ENCODE measurements at regions not wholly inside any gene's neighbourhood (a gene's known extent, or its start where the extent isn't known, plus 50 kb on each side); places are given as distances from the start of the nearest gene placed in this dataset.
A peak's percentile ranks its signal among the peaks of the same experiment; 100 is the strongest.
"Not testable (repeated sequence)": the region's sequence is repeated elsewhere in the genome, so short reads cannot be mapped to it uniquely, and the experiment has no call there.

DNA sequence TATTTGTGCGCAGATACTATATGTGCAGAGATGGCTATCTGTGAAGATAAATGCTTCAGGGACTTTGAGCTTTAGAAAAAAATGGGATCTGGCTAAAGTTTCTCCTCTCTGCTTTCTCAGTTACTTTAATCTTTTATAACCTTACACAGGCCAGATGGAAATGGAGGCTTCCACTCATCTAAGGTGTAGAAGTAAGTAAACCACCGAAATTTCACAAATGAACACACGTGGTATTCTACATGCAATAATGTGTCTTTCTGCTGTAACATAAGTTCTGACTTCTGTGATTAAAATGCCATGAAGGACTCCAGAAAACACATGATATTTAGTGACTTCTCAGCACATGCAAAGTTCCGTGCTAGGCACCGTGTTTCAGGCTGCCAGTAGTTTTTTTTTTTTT lies 99.1 kb upstream of the FOXN3 start:
- H3K4me3 Mint-ChIP-seq = no peak overlapping the region
- ATAC-seq (replicated peaks) (no peak), DNase-seq (no peak)
- no peak overlapping the region for H3K27ac Mint-ChIP-seq
- no peaks in the 10 kb centered on the region for H3K9me3 Mint-ChIP-seq
- peaks cover 14% of the 10 kb centered on the region for H3K36me3 Mint-ChIP-seq (ENCODE audit: insufficient read depth)
- H3K27me3 Mint-ChIP-seq = no peaks in the 10 kb centered on the region
- H3K4me1 Mint-ChIP-seq (ENCODE audit: low read depth in 2 of 2) = peaks cover 30 to 51% of the 10 kb centered on the region in 2 donors

DNA sequence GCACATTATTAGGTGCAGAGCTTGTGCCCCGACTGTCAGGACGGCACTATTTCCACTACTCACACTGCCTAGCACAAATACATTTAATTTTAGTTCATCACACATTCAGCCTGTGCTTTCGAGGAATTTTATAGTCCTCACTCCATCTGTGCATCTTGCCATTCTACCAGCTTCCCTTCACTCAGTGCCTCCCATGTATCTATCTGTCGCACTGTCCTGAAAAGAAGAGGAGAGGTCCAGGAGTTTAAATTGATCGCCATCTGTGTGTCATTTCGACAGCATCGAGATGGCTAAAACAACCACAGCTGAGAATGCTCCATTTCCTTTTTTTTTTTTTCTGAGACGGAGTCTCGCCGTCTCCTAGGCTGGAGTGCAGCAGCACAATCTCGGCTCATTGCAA lies 97.6 kb upstream of the FOXN3 start:
- H3K27ac Mint-ChIP-seq = peak overlapping the region in 1 of 2 donors; percentile 16
- peaks cover 43 to 56% of the 10 kb centered on the region in 2 donors for H3K4me1 Mint-ChIP-seq (ENCODE audit: low read depth in 2 of 2)
- no peak for ATAC-seq (replicated peaks)
- no peaks in the 10 kb centered on the region for H3K27me3 Mint-ChIP-seq
- H3K4me3 Mint-ChIP-seq = no peak overlapping the region
- peaks cover 18% of the 10 kb centered on the region for H3K36me3 Mint-ChIP-seq (ENCODE audit: insufficient read depth)
- H3K9me3 Mint-ChIP-seq = no peaks in the 10 kb centered on the region
- no peak for DNase-seq

DNA sequence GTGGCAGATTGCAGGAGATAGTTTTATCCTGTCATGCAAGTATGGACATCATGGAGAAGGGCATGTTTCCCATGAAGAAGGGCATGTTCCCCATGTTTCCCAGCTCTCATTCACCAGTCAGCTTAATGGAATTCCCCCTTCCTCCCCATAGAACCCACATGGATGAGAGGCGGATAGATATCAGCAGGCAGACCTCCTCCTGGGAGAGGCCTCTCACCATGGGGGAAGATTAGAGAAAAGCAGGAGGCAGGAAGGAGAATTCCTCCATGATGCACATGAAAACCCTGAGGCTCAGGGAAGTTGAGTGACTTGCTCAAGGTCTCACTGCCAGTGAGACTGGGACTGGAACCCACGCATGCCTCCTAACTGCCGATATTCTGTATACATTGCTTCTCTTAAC lies 92.9 kb upstream of the FOXN3 start:
- H3K36me3 Mint-ChIP-seq (ENCODE audit: insufficient read depth) = peaks cover 10% of the 10 kb centered on the region
- DNase-seq = no peak
- no peak for ATAC-seq (replicated peaks)
- H3K27me3 Mint-ChIP-seq = no peaks in the 10 kb centered on the region
- peak overlapping the region; percentile 97 to 99 for H3K27ac Mint-ChIP-seq
- H3K9me3 Mint-ChIP-seq = no peaks in the 10 kb centered on the region
- peaks cover 47 to 55% of the 10 kb centered on the region in 2 donors for H3K4me1 Mint-ChIP-seq (ENCODE audit: low read depth in 2 of 2)
- peak overlapping the region; percentile 74 to 81 for H3K4me3 Mint-ChIP-seq

DNA sequence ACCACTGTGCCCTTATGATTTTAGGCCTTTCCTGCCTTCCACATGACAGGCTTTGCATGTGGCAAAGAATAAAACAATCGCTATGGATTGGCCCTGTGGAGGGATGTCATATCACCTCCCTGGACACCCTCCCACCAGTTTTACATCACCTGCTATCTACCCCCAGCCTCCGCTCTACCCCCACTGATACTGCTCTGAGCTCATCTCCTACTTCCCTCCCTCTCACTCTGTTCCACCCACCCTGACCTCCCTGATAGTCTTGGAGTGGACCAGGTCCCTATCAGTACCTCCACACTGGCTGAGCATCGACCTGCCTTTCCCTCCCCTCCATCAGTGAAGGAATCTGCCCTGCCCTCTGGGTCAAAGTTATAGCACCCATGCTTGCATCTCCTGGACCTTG lies 91.8 kb upstream of the FOXN3 start:
- H3K36me3 Mint-ChIP-seq (ENCODE audit: insufficient read depth) = peaks cover 10% of the 10 kb centered on the region
- peak overlapping the region; percentile 97 to 99 for H3K27ac Mint-ChIP-seq
- H3K9me3 Mint-ChIP-seq = no peaks in the 10 kb centered on the region
- peak overlapping the region; percentile 14 to 41 for H3K4me3 Mint-ChIP-seq
- peaks cover 55 to 65% of the 10 kb centered on the region in 2 donors for H3K4me1 Mint-ChIP-seq (ENCODE audit: low read depth in 2 of 2)
- DNase-seq (no peak), ATAC-seq (replicated peaks) (no peak)
- H3K27me3 Mint-ChIP-seq = no peaks in the 10 kb centered on the region

DNA sequence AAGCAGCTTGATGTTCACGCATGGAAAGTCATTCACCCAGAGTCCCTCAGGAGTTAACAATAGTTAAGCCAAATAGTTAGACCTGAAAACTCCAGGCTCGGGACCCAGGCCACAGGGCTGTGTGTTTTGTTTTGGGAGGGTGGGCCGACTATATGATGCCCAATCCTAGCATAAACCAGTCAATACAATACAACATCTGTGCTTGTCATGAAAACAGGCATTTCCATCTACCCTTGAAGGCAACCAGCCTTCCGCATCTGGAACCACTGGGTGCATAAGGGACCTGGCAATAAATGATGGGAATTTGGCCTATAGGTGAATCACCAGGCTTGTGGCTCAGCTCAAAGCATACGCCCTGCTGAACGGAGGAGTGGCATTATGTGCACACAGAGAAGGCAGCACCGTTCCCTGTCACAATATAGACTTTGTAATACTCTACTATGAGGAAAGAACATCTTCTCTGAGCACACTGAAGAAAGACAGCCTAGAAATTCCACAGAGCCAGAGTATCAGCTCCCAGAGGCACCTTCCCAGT lies 91.0 kb upstream of the FOXN3 start:
- Mint-ChIP-seq H3K4me3 (peak overlapping the region in 1 of 2 donors; percentile 4), H3K27me3 (no peaks in the 10 kb centered on the region), H3K36me3 (ENCODE audit: insufficient read depth) (peaks cover 10% of the 10 kb centered on the region), H3K4me1 (ENCODE audit: low read depth in 2 of 2) (peaks cover 60 to 71% of the 10 kb centered on the region in 2 donors), H3K27ac (peak overlapping the region; percentile 90 to 99), H3K9me3 (no peaks in the 10 kb centered on the region)
- DNase-seq (no peak), ATAC-seq (replicated peaks) (no peak)

DNA sequence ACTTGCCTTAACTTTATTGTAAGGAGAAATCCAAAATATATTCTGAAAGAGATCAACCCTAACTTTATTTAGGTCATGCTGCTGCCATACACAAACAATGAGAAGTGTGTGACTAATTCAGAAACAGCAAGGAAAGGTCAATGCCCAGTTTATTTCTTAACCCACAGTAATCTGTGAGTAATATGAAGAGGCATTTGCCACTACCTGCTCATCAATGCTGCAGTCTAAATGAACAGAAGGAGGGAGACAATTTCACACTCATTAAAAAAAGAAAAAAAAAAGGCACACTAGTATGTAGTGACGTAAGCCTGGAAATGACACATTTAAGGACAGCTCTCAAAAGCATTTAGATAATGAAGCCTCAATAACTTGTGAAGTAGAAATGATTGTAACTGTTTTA lies 90.5 kb upstream of the FOXN3 start:
- Mint-ChIP-seq H3K4me1 (ENCODE audit: low read depth in 2 of 2) (peaks cover 63 to 69% of the 10 kb centered on the region in 2 donors), H3K36me3 (ENCODE audit: insufficient read depth) (peaks cover 10% of the 10 kb centered on the region), H3K27me3 (no peaks in the 10 kb centered on the region), H3K9me3 (no peaks in the 10 kb centered on the region), H3K27ac (peak overlapping the region; percentile 90 to 99), H3K4me3 (peak overlapping the region in 1 of 2 donors; percentile 4)
- ATAC-seq (replicated peaks) = peak; percentile 30
- no peak for DNase-seq

DNA sequence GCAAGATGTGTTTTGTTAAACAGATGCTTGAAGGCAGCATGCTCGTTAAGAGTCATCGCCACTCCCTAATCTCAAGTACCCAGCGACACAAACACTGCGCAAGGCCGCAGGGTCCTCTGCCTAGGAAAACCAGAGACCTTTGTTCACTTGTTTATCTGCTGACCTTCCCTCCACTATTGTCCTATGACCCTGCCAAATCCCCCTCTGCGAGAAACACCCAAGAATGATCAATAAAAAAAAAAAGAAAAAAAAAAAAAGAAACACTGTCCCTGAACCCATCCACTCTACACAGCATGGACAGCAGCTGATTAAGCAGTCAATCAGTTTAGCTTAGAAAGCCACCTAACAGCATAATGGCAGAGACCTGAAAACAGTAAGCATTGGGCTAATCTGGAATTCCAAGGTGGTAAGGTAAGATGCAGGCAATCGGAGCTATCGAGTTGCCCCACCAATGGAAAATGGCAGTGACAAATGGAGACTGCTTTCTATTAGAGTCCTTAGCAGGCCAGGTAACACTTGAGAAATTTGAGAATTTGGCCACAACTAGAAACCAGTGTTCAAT lies 89.9 kb upstream of the FOXN3 start:
- peaks cover 59 to 63% of the 10 kb centered on the region in 2 donors for H3K4me1 Mint-ChIP-seq (ENCODE audit: low read depth in 2 of 2)

DNA sequence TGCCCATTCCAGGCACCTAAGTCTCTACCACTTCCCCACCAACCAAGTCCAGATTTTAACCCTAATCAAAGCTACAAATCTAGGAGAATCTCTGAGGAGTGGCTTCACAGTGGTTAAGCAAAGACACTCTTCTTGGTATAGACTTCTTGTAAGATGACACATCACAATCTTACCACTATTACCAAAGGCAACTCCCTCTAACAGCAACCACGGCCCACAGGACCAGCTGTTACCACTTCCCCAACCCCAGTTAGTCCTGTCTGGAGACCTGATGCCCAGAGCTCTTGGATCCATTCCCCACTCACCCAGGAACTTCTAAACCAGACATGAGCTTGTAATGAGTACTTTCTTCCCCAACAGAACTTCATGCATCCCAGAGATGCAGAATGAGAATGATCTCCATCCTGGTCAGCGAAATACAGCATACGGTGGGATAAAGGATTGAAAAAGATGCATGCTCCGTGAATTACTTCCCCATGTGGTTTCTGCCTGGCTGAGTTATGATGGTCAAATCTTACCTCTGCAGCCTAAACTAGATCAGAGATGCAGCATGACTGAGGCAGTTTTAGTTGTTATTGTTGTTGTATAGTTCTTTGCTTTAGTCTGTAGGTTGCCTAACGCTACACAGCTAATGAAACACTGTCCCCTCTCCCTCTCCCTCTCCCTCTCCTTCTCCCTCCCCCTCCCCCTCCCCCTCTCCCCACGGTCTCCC lies 87.7 kb upstream of the FOXN3 start:
- peaks cover 41 to 44% of the 10 kb centered on the region in 2 donors for H3K4me1 Mint-ChIP-seq (ENCODE audit: low read depth in 2 of 2)
- H3K36me3 Mint-ChIP-seq (ENCODE audit: insufficient read depth) = peaks cover 6% of the 10 kb centered on the region
- H3K27me3 Mint-ChIP-seq = no peaks in the 10 kb centered on the region
- ATAC-seq (replicated peaks) (peak; percentile 60), DNase-seq (peak in 2 of 3 experiments; percentile 6 to 16)
- peak overlapping the region; percentile 1 to 13 for H3K4me3 Mint-ChIP-seq
- peak overlapping the region; percentile 20 to 77 for H3K27ac Mint-ChIP-seq
- no peaks in the 10 kb centered on the region for H3K9me3 Mint-ChIP-seq

More for the DNA sequence above, 89.9 kb upstream of the FOXN3 start:
- H3K9me3 Mint-ChIP-seq; H3K4me3 Mint-ChIP-seq; ATAC-seq (replicated peaks); DNase-seq; H3K36me3 Mint-ChIP-seq (ENCODE audit: insufficient read depth); H3K27me3 Mint-ChIP-seq: not testable (repeated sequence)
- peak overlapping the region; percentile 90 to 99 for H3K27ac Mint-ChIP-seq

DNA sequence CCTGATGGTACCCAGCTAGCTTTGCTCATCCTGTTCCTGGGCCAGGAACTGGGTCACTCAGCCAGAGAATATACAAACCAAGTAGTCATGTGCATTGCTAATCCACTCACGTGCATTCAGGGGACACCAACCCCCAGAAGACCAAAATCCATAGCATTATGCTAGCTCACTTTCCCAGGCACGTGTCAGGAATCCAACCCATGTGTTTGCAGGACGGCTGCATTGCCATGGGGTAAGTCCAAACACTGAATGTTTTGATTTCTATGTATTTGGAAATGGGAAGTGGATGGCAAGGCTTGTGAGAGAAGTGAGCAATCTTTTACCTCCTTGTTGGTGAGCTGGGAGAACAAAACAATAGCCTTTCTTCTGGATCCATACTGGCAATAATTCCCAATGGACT lies 87.1 kb upstream of the FOXN3 start:
- ATAC-seq (replicated peaks) = no peak
- H3K27ac Mint-ChIP-seq = peak overlapping the region in 1 of 2 donors; percentile 20
- no peak overlapping the region for H3K4me3 Mint-ChIP-seq

DNA sequence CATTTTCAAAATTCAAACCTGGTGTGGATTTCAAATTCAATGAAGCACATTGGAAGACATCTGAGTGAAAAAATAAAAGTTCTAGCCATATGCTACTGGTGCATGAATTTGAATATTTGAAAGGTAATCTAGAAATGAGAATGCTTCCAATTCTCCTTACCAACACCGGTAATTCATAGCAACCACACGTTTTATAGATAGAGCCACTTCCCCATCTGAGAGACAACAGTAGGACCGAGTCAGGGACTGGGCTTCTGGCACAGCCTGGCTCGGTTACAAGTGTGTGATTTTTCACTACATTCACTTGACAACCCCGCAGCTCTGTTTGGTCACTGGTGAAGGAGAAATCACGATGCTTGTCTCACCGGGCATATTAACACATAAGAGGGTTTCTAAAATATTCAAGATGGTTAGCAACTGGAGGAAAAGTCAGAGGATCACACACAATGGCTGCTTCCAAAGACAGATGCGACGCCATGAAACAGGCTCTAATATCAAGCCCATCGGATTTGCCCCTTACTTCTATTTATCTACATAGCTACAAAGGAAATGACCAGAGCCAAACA lies 86.5 kb upstream of the FOXN3 start:
- no peaks in the 10 kb centered on the region for H3K9me3 Mint-ChIP-seq
- ATAC-seq (replicated peaks) (no peak), DNase-seq (no peak)
- peaks cover 31 to 33% of the 10 kb centered on the region in 2 donors for H3K4me1 Mint-ChIP-seq (ENCODE audit: low read depth in 2 of 2)
- H3K27me3 Mint-ChIP-seq = no peaks in the 10 kb centered on the region
- H3K27ac Mint-ChIP-seq = peak overlapping the region; percentile 20 to 82
- peaks cover 6% of the 10 kb centered on the region for H3K36me3 Mint-ChIP-seq (ENCODE audit: insufficient read depth)
- no peak overlapping the region for H3K4me3 Mint-ChIP-seq

More for the DNA sequence above, 87.1 kb upstream of the FOXN3 start:
- no peaks in the 10 kb centered on the region for H3K27me3 Mint-ChIP-seq
- no peak for DNase-seq
- peaks cover 35 to 37% of the 10 kb centered on the region in 2 donors for H3K4me1 Mint-ChIP-seq (ENCODE audit: low read depth in 2 of 2)
- peaks cover 6% of the 10 kb centered on the region for H3K36me3 Mint-ChIP-seq (ENCODE audit: insufficient read depth)
- no peaks in the 10 kb centered on the region for H3K9me3 Mint-ChIP-seq

DNA sequence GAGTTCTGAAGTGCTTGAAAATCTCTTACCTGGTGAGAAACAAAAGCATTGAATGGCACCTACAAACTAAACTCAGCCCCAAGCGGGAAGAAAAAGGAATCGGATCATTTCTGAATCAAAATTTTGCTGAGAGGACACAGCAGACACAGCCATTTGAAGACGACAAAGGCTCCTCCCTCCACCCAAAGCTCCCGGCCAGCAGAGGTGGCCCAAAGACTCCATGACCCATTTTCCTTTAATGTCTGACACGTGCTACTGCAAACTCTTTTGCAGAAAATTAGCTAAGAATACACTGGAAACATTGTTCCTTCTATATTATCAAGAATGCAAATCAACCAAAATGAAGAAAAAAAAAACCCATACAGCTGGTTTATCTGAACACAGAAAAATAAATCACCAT lies 85.9 kb upstream of the FOXN3 start:
- no peaks in the 10 kb centered on the region for H3K9me3 Mint-ChIP-seq
- peaks cover 6% of the 10 kb centered on the region for H3K36me3 Mint-ChIP-seq (ENCODE audit: insufficient read depth)
- no peak for DNase-seq
- H3K27ac Mint-ChIP-seq = peak overlapping the region in 1 of 2 donors; percentile 82
- no peak for ATAC-seq (replicated peaks)
- H3K4me3 Mint-ChIP-seq = no peak overlapping the region
- no peaks in the 10 kb centered on the region for H3K27me3 Mint-ChIP-seq
- H3K4me1 Mint-ChIP-seq (ENCODE audit: low read depth in 2 of 2) = peaks cover 27 to 28% of the 10 kb centered on the region in 2 donors

DNA sequence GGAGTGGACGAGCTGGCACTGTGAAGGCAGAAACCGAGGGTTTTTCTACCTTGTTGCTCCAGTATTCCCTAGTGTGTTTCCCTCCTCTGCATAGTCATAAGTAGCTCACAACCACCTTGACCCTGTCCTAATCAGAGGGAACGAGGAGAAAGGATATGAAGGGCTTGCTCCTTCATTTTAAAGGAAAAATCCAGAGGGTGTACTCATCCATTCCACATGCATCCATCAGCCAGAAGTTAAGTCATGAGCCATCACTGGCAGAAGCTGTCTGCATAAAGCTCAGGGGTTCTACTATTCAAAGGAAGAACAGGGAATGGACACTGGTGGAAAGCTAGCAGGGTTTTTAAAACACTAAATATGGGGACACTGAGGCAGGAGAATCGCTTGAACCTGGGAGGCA lies 84.3 kb upstream of the FOXN3 start:
- no peak overlapping the region for H3K4me3 Mint-ChIP-seq
- peaks cover 10% of the 10 kb centered on the region for H3K36me3 Mint-ChIP-seq (ENCODE audit: insufficient read depth)
- DNase-seq (no peak), ATAC-seq (replicated peaks) (no peak)
- H3K27me3 Mint-ChIP-seq = no peaks in the 10 kb centered on the region
- no peaks in the 10 kb centered on the region for H3K9me3 Mint-ChIP-seq
- peaks cover 25 to 26% of the 10 kb centered on the region in 2 donors for H3K4me1 Mint-ChIP-seq (ENCODE audit: low read depth in 2 of 2)
- no peak overlapping the region for H3K27ac Mint-ChIP-seq

DNA sequence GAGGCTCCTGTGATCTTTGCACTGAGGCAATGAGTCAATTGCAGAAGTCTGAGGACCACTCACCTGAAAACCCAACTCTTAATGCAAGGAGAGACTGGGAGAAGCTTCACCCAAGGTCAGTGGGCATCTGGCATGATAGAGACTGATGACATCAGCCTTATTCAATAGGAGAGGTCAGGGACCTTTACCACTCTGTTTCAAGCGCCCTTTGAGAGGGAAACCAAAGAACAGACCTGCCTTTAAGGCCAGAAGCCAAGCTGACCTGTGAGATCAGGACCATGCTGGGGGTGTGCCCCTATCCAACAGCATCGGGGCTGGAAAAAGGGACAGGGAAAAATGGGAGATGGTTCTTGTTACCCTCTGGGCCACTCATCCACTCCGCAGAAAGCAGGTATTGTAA lies 83.3 kb upstream of the FOXN3 start:
- H3K9me3 Mint-ChIP-seq = no peaks in the 10 kb centered on the region
- peaks cover 10% of the 10 kb centered on the region for H3K36me3 Mint-ChIP-seq (ENCODE audit: insufficient read depth)
- no peaks in the 10 kb centered on the region for H3K27me3 Mint-ChIP-seq
- no peak for DNase-seq
- no peak overlapping the region for H3K4me3 Mint-ChIP-seq
- no peak overlapping the region for H3K27ac Mint-ChIP-seq
- H3K4me1 Mint-ChIP-seq (ENCODE audit: low read depth in 2 of 2) = peaks cover 32 to 35% of the 10 kb centered on the region in 2 donors
- no peak for ATAC-seq (replicated peaks)

Measured in effector memory CD8-positive, alpha-beta T cell (primary cell).